LNCaP clone FGC (cell line): ENCODE measurements at regions not wholly inside any gene's neighbourhood (a gene's known extent, or its start where the extent isn't known, plus 50 kb on each side); places are given as distances from the start of the nearest gene placed in this dataset.

Experiments
- DNase-seq: peaks from one replicate; pipeline ENCODE4 v3.0.0-alpha.2; 2011; ENCODE audit warnings: low read depth
- H3K4me3 ChIP-seq: 2 replicates; pipeline ENCODE4 v1.5.1; 2011; ENCODE audit warnings: mild to moderate bottlenecking, low read depth, low read length, control low read depth
- TF ChIP-seq, protein P1 (sequence below): IDR thresholded peaks from 2 replicates; pipeline ENCODE4 v1.5.1; 2012; ENCODE audit warnings: mild to moderate bottlenecking; ENCODE audit not compliant: control insufficient read depth, insufficient read depth; ENCODE audit errors: extremely low read depth

GRCh38 chr12:105610459-105610858 lies 280.0 kb downstream of the C12orf75 start:
- no peak overlapping the region for H3K4me3 ChIP-seq
- DNase-seq: no peak
- TF ChIP-seq, protein P1, sequence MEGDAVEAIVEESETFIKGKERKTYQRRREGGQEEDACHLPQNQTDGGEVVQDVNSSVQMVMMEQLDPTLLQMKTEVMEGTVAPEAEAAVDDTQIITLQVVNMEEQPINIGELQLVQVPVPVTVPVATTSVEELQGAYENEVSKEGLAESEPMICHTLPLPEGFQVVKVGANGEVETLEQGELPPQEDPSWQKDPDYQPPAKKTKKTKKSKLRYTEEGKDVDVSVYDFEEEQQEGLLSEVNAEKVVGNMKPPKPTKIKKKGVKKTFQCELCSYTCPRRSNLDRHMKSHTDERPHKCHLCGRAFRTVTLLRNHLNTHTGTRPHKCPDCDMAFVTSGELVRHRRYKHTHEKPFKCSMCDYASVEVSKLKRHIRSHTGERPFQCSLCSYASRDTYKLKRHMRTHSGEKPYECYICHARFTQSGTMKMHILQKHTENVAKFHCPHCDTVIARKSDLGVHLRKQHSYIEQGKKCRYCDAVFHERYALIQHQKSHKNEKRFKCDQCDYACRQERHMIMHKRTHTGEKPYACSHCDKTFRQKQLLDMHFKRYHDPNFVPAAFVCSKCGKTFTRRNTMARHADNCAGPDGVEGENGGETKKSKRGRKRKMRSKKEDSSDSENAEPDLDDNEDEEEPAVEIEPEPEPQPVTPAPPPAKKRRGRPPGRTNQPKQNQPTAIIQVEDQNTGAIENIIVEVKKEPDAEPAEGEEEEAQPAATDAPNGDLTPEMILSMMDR: no peak

DNA sequence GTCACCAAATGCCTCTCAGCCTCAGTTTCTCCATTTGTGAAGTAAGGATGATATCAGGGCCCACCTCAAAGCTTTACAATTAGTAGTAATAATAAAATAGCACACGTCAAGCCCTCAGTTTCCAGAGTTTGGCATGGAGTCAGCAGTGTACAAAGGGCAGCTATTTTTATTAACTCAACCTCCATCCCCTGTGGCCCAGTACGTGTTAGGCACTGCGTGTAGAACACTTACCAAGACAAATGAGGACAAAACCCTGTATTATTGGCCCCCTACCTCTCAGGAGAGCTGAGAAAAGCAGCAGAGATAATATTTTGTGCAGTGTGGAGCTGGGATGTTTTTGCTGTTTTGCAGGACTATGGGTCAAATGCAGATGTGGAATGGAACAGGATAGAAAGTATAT lies 280.8 kb downstream of the C12orf75 start:
- TF ChIP-seq, protein P1: no peak
- DNase-seq: no peak
- H3K4me3 ChIP-seq: no peak overlapping the region

DNA sequence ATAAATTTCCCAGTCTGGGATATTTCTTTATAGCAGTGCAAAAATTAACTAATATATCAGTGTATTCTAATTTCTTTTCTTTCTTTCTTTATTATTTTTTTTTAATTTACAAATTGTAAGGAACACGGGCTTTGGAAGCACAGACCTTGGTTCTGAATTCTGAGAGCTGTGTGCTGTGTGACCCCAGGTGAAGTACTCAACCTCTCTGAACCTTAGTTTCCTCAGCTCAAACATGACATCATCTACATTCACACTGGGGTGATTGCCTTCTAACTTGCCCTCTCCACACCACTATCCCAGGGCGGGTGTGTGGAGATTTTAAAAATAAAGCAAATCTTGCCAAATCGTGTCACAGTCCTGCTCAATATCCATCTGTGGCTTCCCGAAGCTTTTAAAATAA lies 282.8 kb downstream of the C12orf75 start:
- TF ChIP-seq, protein P1: no peak
- DNase-seq: no peak
- no peak overlapping the region for H3K4me3 ChIP-seq

- no peak overlapping the region for H3K4me3 ChIP-seq
- DNase-seq: no peak
- TF ChIP-seq, protein P1: no peak
These were observed 283.4 kb downstream of the C12orf75 start for GRCh38 chr12:105613887-105614286.

- TF ChIP-seq, protein P1: no peak
- H3K4me3 ChIP-seq: no peak overlapping the region
- DNase-seq: no peak
These were observed 286.6 kb downstream of the C12orf75 start for GRCh38 chr12:105616971-105617540.

DNA sequence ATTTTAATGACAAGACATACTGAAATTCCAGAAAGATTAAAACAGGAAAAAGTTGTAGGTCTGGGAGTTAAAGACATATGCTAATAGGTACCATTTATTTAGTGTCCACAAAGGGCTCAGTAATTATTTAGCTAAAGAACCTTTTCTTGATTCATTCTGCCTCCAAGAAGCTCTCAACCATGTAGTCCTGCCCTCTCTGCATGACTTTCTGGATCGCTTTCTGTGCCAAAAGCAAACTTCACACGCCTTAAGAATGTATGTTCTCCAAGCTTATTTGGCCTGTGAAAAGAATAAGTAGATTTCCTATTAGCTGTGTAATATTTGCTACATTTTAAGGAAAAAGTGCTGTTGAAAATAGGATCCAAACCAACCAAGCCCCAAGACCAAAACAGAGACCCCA lies 291.7 kb downstream of the C12orf75 start:
- no peak overlapping the region for H3K4me3 ChIP-seq
- DNase-seq: no peak
- TF ChIP-seq, protein P1: no peak
